ENCODE measurements at regions not wholly inside any gene's neighbourhood (a gene's known extent, or its start where the extent isn't known, plus 50 kb on each side); places are given as distances from the start of the nearest gene placed in this dataset.

- POLR2A ChIA-PET (ENCODE audit: low non-redundant PET), result no interaction called here
- CTCF ChIA-PET, result no interaction called here
- H3K27ac ChIP-seq (ENCODE audit: low read depth, low read length, poor library complexity, severe bottlenecking), result no peak overlapping the region
- intact Hi-C loops (cut with micrococcal nuclease; ENCODE audit: unreplicated experiment), result no loop called here
- H3K9me3 ChIP-seq (ENCODE audit: low read depth, low read length, poor library complexity, severe bottlenecking), result no peaks in the 10 kb centered on the region
- no peaks in the 10 kb centered on the region for H3K36me3 ChIP-seq (ENCODE audit: insufficient read depth, low read length, poor library complexity, severe bottlenecking)
- peak; percentile 12 for DNase-seq (ENCODE audit: low spot score)
- TF ChIP-seq CTCF (conservative IDR thresholded peaks at IDR 0.05; ENCODE audit: low read depth, low read length) (no peak), EZH2 (IDR thresholded peaks at IDR 0.05; ENCODE audit: borderline replicate concordance, low read depth, low read length, poor library complexity, severe bottlenecking) (no peak)
- peaks cover 11% of the 10 kb centered on the region for H3K4me1 ChIP-seq (ENCODE audit: insufficient read depth, low read length, poor library complexity, severe bottlenecking)
- no peaks in the 10 kb centered on the region for H3K27me3 ChIP-seq (replicated peaks; ENCODE audit: insufficient read depth, low read depth, low read length, poor library complexity)
- H3K4me3 ChIP-seq (ENCODE audit: low read depth, low read length, poor library complexity, severe bottlenecking), result no peak overlapping the region
- no TSS peak for BruUV-seq (replicated peaks)
These were observed 1961.5 kb upstream of the TENM3 start for GRCh38 chr4:180281724-180282123.

GRCh38 chr4:180284267-180284666 is 1958.9 kb upstream of the TENM3 start:
- BruUV-seq (replicated peaks), result no TSS peak
- no peak for DNase-seq (ENCODE audit: low spot score)
- no peaks in the 10 kb centered on the region for H3K9me3 ChIP-seq (ENCODE audit: low read depth, low read length, poor library complexity, severe bottlenecking)
- H3K27me3 ChIP-seq (replicated peaks; ENCODE audit: insufficient read depth, low read depth, low read length, poor library complexity), result no peaks in the 10 kb centered on the region
- no peaks in the 10 kb centered on the region for H3K36me3 ChIP-seq (ENCODE audit: insufficient read depth, low read length, poor library complexity, severe bottlenecking)
- intact Hi-C loops (cut with micrococcal nuclease; ENCODE audit: unreplicated experiment), result no loop called here
- TF ChIP-seq CTCF (conservative IDR thresholded peaks at IDR 0.05; ENCODE audit: low read depth, low read length) (no peak), EZH2 (IDR thresholded peaks at IDR 0.05; ENCODE audit: borderline replicate concordance, low read depth, low read length, poor library complexity, severe bottlenecking) (no peak)
- CTCF ChIA-PET, result no interaction called here
- H3K4me3 ChIP-seq (ENCODE audit: low read depth, low read length, poor library complexity, severe bottlenecking), result no peak overlapping the region
- POLR2A ChIA-PET (ENCODE audit: low non-redundant PET), result no interaction called here
- peaks cover 11% of the 10 kb centered on the region for H3K4me1 ChIP-seq (ENCODE audit: insufficient read depth, low read length, poor library complexity, severe bottlenecking)
- H3K27ac ChIP-seq (ENCODE audit: low read depth, low read length, poor library complexity, severe bottlenecking), result no peak overlapping the region

GRCh38 chr4:180285796-180286195 is 1957.4 kb upstream of the TENM3 start:
- Histone ChIP-seq H3K4me3 (ENCODE audit: low read depth, low read length, poor library complexity, severe bottlenecking) (no peak overlapping the region), H3K27ac (ENCODE audit: low read depth, low read length, poor library complexity, severe bottlenecking) (no peak overlapping the region), H3K36me3 (ENCODE audit: insufficient read depth, low read length, poor library complexity, severe bottlenecking) (no peaks in the 10 kb centered on the region), H3K9me3 (ENCODE audit: low read depth, low read length, poor library complexity, severe bottlenecking) (no peaks in the 10 kb centered on the region), H3K27me3 (replicated peaks; ENCODE audit: insufficient read depth, low read depth, low read length, poor library complexity) (no peaks in the 10 kb centered on the region), H3K4me1 (ENCODE audit: insufficient read depth, low read length, poor library complexity, severe bottlenecking) (peaks cover 5% of the 10 kb centered on the region)
- CTCF ChIA-PET, result no interaction called here
- POLR2A ChIA-PET (ENCODE audit: low non-redundant PET), result no interaction called here
- DNase-seq (ENCODE audit: low spot score), result no peak
- TF ChIP-seq CTCF (conservative IDR thresholded peaks at IDR 0.05; ENCODE audit: low read depth, low read length), result no peak
- no peak for TF ChIP-seq EZH2 (IDR thresholded peaks at IDR 0.05; ENCODE audit: borderline replicate concordance, low read depth, low read length, poor library complexity, severe bottlenecking)
- intact Hi-C loops (cut with micrococcal nuclease; ENCODE audit: unreplicated experiment), result no loop called here
- BruUV-seq (replicated peaks), result no TSS peak
